SK-N-SH treated with all-trans-retinoic acid at 6 μM for 48 hours (cell line): ENCODE measurements at regions not wholly inside any gene's neighbourhood (a gene's known extent, or its start where the extent isn't known, plus 50 kb on each side); places are given as distances from the start of the nearest gene placed in this dataset.

Source experiments
- ATAC-seq: fragments of 200-7000 bp; cut with Tn5 transposase; 3 replicates; pipeline ENCODE4 v1.9.1; 2020; ENCODE audit warnings: mild to moderate bottlenecking, moderate library complexity
- ARNTL ChIP-seq: fragments of 450-650 bp; formaldehyde crosslinking; IDR thresholded peaks from 2 replicates; pipeline ENCODE4 v1.5.0; 2020; ENCODE audit warnings: low read depth, mild to moderate bottlenecking, moderate library complexity, borderline replicate concordance
- BACH2 ChIP-seq: fragments of 250-450 bp; sonication (Bioruptor Pico); IDR thresholded peaks from 2 replicates; pipeline ENCODE4 v1.9.0; 2021; ENCODE audit warnings: mild to moderate bottlenecking, borderline replicate concordance
- CREB5 ChIP-seq: fragments of 250-450 bp; sonication (Bioruptor Pico); IDR thresholded peaks from 2 replicates; pipeline ENCODE4 v1.5.1; 2020; ENCODE audit warnings: low read depth, mild to moderate bottlenecking, moderate library complexity
- CSDC2 ChIP-seq: fragments of 250-450 bp; sonication (Bioruptor Pico); IDR thresholded peaks from 2 replicates; pipeline ENCODE4 v1.5.0; 2020; ENCODE audit warnings: mild to moderate bottlenecking, moderate library complexity
- CSRNP3 ChIP-seq: fragments of 250-450 bp; sonication (Bioruptor Pico); IDR thresholded peaks from 2 replicates; pipeline ENCODE4 v1.5.1; 2021; ENCODE audit warnings: mild to moderate bottlenecking, moderate library complexity
- GLIS3 ChIP-seq: fragments of 250-450 bp; sonication (Bioruptor Pico); IDR thresholded peaks from 2 replicates; pipeline ENCODE4 v1.5.0; 2020; ENCODE audit warnings: mild to moderate bottlenecking, moderate library complexity
- OSR1 ChIP-seq: fragments of 250-450 bp; sonication (Bioruptor Pico); IDR thresholded peaks from 2 replicates; pipeline ENCODE4 v1.8.0; 2022; ENCODE audit warnings: moderate library complexity, mild to moderate bottlenecking, inconsistent platforms
- PATZ1 ChIP-seq: fragments of 250-450 bp; sonication (Bioruptor Pico); IDR thresholded peaks from 2 replicates; pipeline ENCODE4 v1.8.0; 2020; ENCODE audit warnings: mild to moderate bottlenecking, moderate library complexity, borderline replicate concordance
- SNAI2 ChIP-seq: fragments of 250-450 bp; sonication (Bioruptor Pico); IDR thresholded peaks from 2 replicates; pipeline ENCODE4 v1.5.0; 2020; ENCODE audit warnings: mild to moderate bottlenecking, moderate library complexity
- TCF4 ChIP-seq: fragments of 250-450 bp; sonication (Bioruptor Pico); IDR thresholded peaks from 2 replicates; pipeline ENCODE4 v1.8.0; 2021; ENCODE audit warnings: mild to moderate bottlenecking, moderate library complexity, borderline replicate concordance
- TOX ChIP-seq: fragments of 250-450 bp; sonication (Bioruptor Pico); IDR thresholded peaks from 2 replicates; pipeline ENCODE4 v1.8.0; 2021; ENCODE audit warnings: mild to moderate bottlenecking, moderate library complexity, borderline replicate concordance
- TSHZ2 ChIP-seq: fragments of 250-450 bp; sonication (Bioruptor Pico); IDR thresholded peaks from 2 replicates; pipeline ENCODE4 v1.5.0; 2020; ENCODE audit warnings: mild to moderate bottlenecking, moderate library complexity
- ZC3H10 ChIP-seq: fragments of 250-450 bp; sonication (Bioruptor Pico); IDR thresholded peaks from 2 replicates; pipeline ENCODE4 v1.5.1; 2021; ENCODE audit warnings: mild to moderate bottlenecking, moderate library complexity
- ZFP3 ChIP-seq: fragments of 250-450 bp; sonication (Bioruptor Pico); IDR thresholded peaks from 2 replicates; pipeline ENCODE4 v1.5.0; 2020; ENCODE audit warnings: mild to moderate bottlenecking, moderate library complexity
- ZFP30 ChIP-seq: fragments of 450-650 bp; formaldehyde crosslinking; IDR thresholded peaks from 2 replicates; pipeline ENCODE4 v1.5.0; 2022; ENCODE audit warnings: mild to moderate bottlenecking, moderate library complexity
- ZNF565 ChIP-seq: fragments of 450-650 bp; formaldehyde crosslinking; conservative IDR thresholded peaks from 2 replicates; pipeline ENCODE4 v1.5.0; 2020; ENCODE audit warnings: low read depth, mild to moderate bottlenecking, moderate library complexity
- ZNF70 ChIP-seq: fragments of 450-650 bp; formaldehyde crosslinking; IDR thresholded peaks from 2 replicates; pipeline ENCODE4 v1.5.0; 2020; ENCODE audit warnings: mild to moderate bottlenecking, moderate library complexity

- ATAC-seq = no peak
- no peak for TF ChIP-seq ARNTL
- TF ChIP-seq, all 23 proteins: peak for 0
These were observed 72.8 kb upstream of the PICALM start for GRCh38 chr11:86141727-86142126.

GRCh38 chr11:86140334-86140990 is 71.6 kb upstream of the PICALM start:
- ATAC-seq = no peak
- TF ChIP-seq ZNF70 (CRISPR knock-in tag) (no peak), ZFP30 (CRISPR knock-in tag) (no peak), CREB5 (CRISPR knock-in tag) (no peak), TSHZ2 (CRISPR knock-in tag) (no peak), CSRNP3 (CRISPR knock-in tag) (no peak), ARNTL (no peak), ZNF565 (CRISPR knock-in tag) (no peak), OSR1 (CRISPR knock-in tag) (no peak), TCF4 (CRISPR knock-in tag) (no peak), TOX (CRISPR knock-in tag) (no peak), CSDC2 (CRISPR knock-in tag) (no peak), GLIS3 (CRISPR knock-in tag) (no peak), ZC3H10 (CRISPR knock-in tag) (no peak), SNAI2 (CRISPR knock-in tag) (no peak), ZFP3 (CRISPR knock-in tag) (no peak)

- no peak for ATAC-seq
- TF ChIP-seq ZFP30 (CRISPR knock-in tag) (no peak), OSR1 (CRISPR knock-in tag) (no peak), TCF4 (CRISPR knock-in tag) (no peak), CSRNP3 (CRISPR knock-in tag) (no peak), ZNF70 (CRISPR knock-in tag) (no peak), TOX (CRISPR knock-in tag) (no peak), CREB5 (CRISPR knock-in tag) (no peak), TSHZ2 (CRISPR knock-in tag) (no peak), BACH2 (CRISPR knock-in tag) (no peak), ARNTL (no peak), PATZ1 (CRISPR knock-in tag) (no peak), ZFP3 (CRISPR knock-in tag) (no peak)
These were observed 70.1 kb upstream of the PICALM start for GRCh38 chr11:86138958-86139357.
